DMS153 (cell line): ENCODE measurements at regions not wholly inside any gene's neighbourhood (a gene's known extent, or its start where the extent isn't known, plus 50 kb on each side); places are given as distances from the start of the nearest gene placed in this dataset.
A peak's percentile ranks its signal among the peaks of the same experiment; 100 is the strongest.
"Not testable (repeated sequence)": the region's sequence is repeated elsewhere in the genome, so short reads cannot be mapped to it uniquely, and the experiment has no call there.

Experiments
- DNase-seq: peaks from one replicate; lab custom pipeline; 2025; lab: John Stamatoyannopoulos, UW

GRCh38 chr10:11691319-11691755 lies 50.8 kb upstream of the ECHDC3 start:
- no peak for DNase-seq

GRCh38 chr10:11689945-11690736 lies 52.0 kb upstream of the ECHDC3 start:
- DNase-seq, result no peak

DNA sequence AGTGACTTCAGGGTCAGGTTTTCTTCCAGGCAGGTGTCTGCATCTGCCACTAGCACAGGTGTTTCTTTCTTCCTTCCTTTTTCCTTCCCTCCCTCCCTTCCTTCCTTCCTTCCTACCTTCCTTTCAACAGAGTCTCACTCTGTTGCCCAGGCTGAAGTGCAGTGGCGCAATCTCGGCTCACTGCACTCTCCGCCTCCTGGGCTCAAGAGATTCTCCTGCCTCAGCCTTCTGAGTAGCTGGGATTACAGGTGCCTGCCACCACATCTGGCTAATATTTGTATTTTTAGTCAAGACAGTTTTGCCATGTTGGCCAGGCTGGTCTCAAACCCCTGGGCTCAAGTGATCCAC lies 53.8 kb upstream of the ECHDC3 start:
- not testable (repeated sequence) for DNase-seq

DNA sequence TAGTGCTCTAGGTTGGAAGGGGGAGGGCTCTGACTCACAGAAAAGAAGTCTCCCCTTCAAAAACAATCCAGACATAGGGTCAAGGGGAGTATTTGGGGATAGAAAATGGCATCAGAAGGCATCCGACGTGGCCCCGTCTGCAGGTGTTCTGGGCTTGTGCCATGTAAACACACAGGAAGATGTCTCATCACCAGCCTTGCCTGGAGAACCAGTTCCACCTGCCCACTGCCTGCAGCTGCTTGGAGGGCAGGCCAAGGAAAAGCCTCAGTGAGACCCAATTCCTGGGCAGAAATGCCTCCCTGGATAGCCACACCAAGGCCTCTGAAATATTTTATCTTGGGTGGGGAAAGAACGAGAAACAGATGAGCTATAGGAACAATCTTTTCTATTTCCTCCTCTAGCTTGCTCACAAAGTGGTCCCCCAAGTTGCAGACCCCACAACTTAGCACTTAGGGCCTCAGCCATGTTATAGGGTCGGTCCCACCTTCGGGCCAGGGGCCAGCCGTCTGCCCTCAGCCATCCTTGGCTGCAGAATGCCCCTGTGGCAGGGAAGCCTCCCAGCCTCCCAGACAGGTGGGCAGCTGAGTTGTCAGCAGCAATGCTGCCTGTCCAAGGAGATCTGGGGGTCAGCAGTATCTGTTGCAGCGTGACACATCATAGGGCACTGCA lies 54.3 kb upstream of the ECHDC3 start:
- DNase-seq, result no peak

DNA sequence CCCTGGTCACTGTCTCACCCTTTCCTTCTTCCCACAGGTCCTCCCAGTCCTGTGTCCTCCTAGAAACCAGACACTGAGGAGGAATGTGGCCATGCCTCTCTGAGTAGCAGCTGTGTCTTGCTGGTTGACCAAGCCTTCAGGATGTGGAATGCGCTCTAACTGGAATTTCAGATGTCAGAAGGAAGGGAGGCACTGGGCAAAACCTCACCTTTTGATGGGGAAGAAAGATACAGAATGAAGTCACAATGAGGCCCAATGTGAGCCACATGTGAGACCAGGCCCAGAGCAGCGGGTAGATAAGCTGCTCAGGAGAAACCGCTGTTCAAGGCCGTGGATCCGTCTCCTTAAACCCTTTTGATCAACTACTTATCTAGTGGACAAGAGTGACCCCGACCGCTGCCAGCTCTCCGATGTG lies 54.8 kb upstream of the ECHDC3 start:
- DNase-seq, result no peak

DNA sequence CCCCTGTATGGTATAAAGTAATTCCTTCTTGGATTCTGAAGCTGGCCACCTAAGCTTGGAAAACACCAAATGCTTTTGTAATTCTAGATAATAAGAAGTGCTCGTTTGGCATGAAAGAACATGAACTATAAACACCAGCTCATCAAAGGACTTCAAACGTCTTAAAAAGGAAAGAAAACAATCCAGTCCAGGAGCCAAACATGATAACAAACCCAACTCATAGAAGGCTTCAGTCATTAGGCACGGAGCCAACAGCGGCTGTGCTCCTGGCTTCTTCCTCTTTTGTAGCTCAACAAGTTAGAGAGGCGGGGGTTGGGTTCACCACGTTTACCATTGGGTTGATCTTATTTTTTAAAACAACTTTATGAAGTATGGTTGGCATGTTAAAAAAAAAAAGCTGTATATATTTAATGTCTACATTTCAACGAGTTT lies 56.4 kb upstream of the ECHDC3 start:
- DNase-seq, result no peak

GRCh38 chr10:11684717-11685645 lies 57.2 kb upstream of the ECHDC3 start:
- DNase-seq, result no peak

DNA sequence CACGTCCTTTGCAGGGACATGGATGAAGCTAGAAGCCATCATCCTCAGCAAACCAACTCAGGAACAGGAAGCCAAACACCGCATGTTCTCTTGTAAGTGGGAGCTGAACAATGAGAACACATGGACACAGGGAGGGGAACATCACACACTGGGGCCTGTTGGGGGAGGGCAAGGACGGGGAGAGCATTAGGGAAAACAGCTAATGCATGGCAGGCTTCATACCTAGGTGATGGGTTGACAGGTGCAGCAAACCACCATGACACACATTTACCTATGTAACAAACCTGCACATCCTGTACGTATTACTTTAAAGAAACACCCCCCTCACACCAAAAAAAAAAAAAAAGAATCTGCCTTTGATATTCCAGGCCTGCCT lies 57.9 kb upstream of the ECHDC3 start:
- DNase-seq, result peak; percentile 39

- DNase-seq, result peak; percentile 39
Measured at GRCh38 chr10:11683529-11684320, 58.5 kb upstream of the ECHDC3 start.

GRCh38 chr10:11682851-11683250 lies 59.3 kb upstream of the ECHDC3 start:
- DNase-seq, result no peak

- no peak for DNase-seq
Measured at GRCh38 chr10:11682267-11682683, 59.9 kb upstream of the ECHDC3 start.

DNA sequence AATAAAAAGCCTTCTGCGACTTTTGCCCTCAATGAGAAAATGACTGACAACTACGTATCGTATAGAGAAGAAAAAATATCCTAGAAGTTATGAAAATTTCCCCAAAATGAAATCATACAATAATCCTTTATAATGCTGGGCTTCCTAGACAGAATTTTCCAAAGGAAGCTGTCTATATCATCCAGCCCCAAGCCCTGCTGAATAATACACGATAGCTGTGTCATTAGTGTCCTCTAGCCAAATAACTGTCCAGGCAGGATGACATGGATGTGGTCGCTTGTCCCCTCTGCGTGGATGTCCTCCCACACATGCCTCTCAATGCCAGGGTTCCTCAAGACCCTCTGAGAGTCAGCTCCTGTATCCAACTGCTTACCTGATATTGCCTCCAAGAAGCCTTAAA lies 61.7 kb upstream of the ECHDC3 start:
- no peak for DNase-seq

- DNase-seq, result no peak
Measured at GRCh38 chr10:11679946-11680345, 62.2 kb upstream of the ECHDC3 start.

GRCh38 chr10:11678074-11678793 lies 63.9 kb upstream of the ECHDC3 start:
- no peak for DNase-seq

- no peak for DNase-seq
Measured at GRCh38 chr10:11677480-11677879, 64.7 kb upstream of the ECHDC3 start.

- DNase-seq, result no peak
Measured at GRCh38 chr10:11673346-11674280, 62.2 kb upstream of the USP6NL start.

GRCh38 chr10:11672836-11673235 lies 61.4 kb upstream of the USP6NL start:
- DNase-seq, result no peak

GRCh38 chr10:11670381-11670780 lies 58.9 kb upstream of the USP6NL start:
- DNase-seq, result no peak

GRCh38 chr10:11668847-11669610 lies 57.6 kb upstream of the USP6NL start:
- DNase-seq, result no peak
